DOHH2 (cell line): ENCODE measurements at regions not wholly inside any gene's neighbourhood (a gene's known extent, or its start where the extent isn't known, plus 50 kb on each side); places are given as distances from the start of the nearest gene placed in this dataset.
"Not testable (repeated sequence)": the region's sequence is repeated elsewhere in the genome, so short reads cannot be mapped to it uniquely, and the experiment has no call there.

ENCODE experiments used
- H3F3A ChIP-seq: fragments of 200-600 bp; sonication (generic), shearing (Covaris generic); 2 replicates; pipeline ENCODE4 v1.6.0; 2016; ENCODE audit warnings: antibody characterized with exemption, mild to moderate bottlenecking; ENCODE audit not compliant: control insufficient read depth, insufficient read depth
- H3K27ac ChIP-seq: fragments of 200-600 bp; sonication (generic); 2 replicates; pipeline ENCODE4 v1.5.1; 2014; ENCODE audit warnings: low read depth, mild to moderate bottlenecking, low read length, moderate library complexity
- H3K27me3 ChIP-seq: fragments of 200-600 bp; sonication (generic); 2 replicates; pipeline ENCODE4 v1.6.1; 2014; ENCODE audit warnings: mild to moderate bottlenecking, low read length, mixed read lengths; ENCODE audit not compliant: control insufficient read depth
- H3K36me3 ChIP-seq: fragments of 200-600 bp; sonication (generic); 2 replicates; pipeline ENCODE4 v1.6.1; 2014; ENCODE audit warnings: mild to moderate bottlenecking, low read length, moderate library complexity, mixed read lengths; ENCODE audit not compliant: control insufficient read depth
- H3K4me1 ChIP-seq: fragments of 200-600 bp; sonication (generic); 2 replicates; pipeline ENCODE4 v1.6.1; 2014; ENCODE audit warnings: mild to moderate bottlenecking, low read length, mixed read lengths; ENCODE audit not compliant: control insufficient read depth
- H3K4me2 ChIP-seq: fragments of 200-600 bp; sonication (generic); 2 replicates; pipeline ENCODE4 v1.6.0; 2014; ENCODE audit warnings: mild to moderate bottlenecking, low read length, moderate library complexity
- H3K4me3 ChIP-seq: fragments of 200-600 bp; sonication (generic); 2 replicates; pipeline ENCODE4 v1.5.1; 2014; ENCODE audit warnings: mild to moderate bottlenecking, low read length, mixed read lengths
- H3K79me2 ChIP-seq: fragments of 200-600 bp; sonication (generic); 2 replicates; pipeline ENCODE4 v1.6.1; 2014; ENCODE audit warnings: mild to moderate bottlenecking, low read length, mixed read lengths; ENCODE audit not compliant: control insufficient read depth
- H3K9me2 ChIP-seq: fragments of 200-600 bp; sonication (generic); replicated peaks from 2 replicates; pipeline ENCODE4 v1.6.1; 2014; ENCODE audit warnings: mild to moderate bottlenecking, low read length, mixed read lengths; ENCODE audit not compliant: control insufficient read depth
- H3K9me3 ChIP-seq: fragments of 200-600 bp; sonication (generic); 2 replicates; pipeline ENCODE4 v1.6.1; 2014; ENCODE audit warnings: antibody characterized with exemption, low read length, mixed read lengths; ENCODE audit not compliant: control insufficient read depth, insufficient read depth
- H4K20me1 ChIP-seq: fragments of 200-600 bp; sonication (generic); 2 replicates; pipeline ENCODE4 v1.6.0; 2014; ENCODE audit warnings: low read depth, mild to moderate bottlenecking, antibody characterized with exemption, low read length, moderate library complexity; ENCODE audit not compliant: control insufficient read depth, insufficient read depth
- CTCF ChIP-seq: fragments of 200-600 bp; sonication (generic); IDR thresholded peaks from one replicate; pipeline ENCODE4 v1.5.1; 2014; ENCODE audit warnings: antibody characterized with exemption, mild to moderate bottlenecking, low read depth, low read length; ENCODE audit not compliant: poor library complexity, severe bottlenecking
- EZH2phosphoT487 ChIP-seq: fragments of 200-600 bp; sonication (generic); IDR thresholded peaks from 2 replicates; pipeline ENCODE4 v1.6.1; 2017; ENCODE audit warnings: borderline replicate concordance, mild to moderate bottlenecking, antibody characterized with exemption, low read length, moderate library complexity, mixed read lengths

DNA sequence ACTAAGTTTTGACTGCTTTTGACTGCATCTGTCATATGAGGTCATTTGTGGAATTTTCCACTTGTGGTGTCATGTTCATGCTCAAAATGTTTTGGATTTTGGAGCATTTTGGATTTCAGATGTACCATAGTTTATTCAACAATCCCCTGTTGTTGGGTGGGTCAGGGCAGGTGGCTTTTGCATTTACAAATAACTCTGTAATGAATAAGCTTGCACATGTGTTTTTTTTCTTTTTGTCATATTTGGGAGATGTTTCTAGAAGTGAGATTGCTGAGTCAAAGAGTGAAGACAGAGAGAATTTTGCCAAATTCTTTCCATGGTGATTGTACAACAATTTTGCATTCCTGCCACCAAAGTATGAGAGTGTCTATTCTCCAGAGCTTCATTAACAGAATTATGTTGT lies 62.4 kb upstream of the ADPGK start:
- no peaks in the 10 kb centered on the region; the same call in 1 of the 2 replicates for H3K4me1 ChIP-seq
- H3K4me3 ChIP-seq: no peak overlapping the region
- no peak for TF ChIP-seq EZH2phosphoT487
- no peak for TF ChIP-seq CTCF
- no peaks in the 10 kb centered on the region for H3K9me3 ChIP-seq
- H3K4me2 ChIP-seq: no peak overlapping the region
- H3K27ac ChIP-seq: no peak overlapping the region
- H3K9me2 ChIP-seq: no peaks in the 10 kb centered on the region
- H3K79me2 ChIP-seq: no peaks in the 10 kb centered on the region
- peaks cover 4% of the 10 kb centered on the region; the same call in 1 of the 2 replicates for H3K27me3 ChIP-seq
- H3F3A ChIP-seq: no peaks in the 10 kb centered on the region
- H3K36me3 ChIP-seq: no peaks in the 10 kb centered on the region
- no peaks in the 10 kb centered on the region for H4K20me1 ChIP-seq

DNA sequence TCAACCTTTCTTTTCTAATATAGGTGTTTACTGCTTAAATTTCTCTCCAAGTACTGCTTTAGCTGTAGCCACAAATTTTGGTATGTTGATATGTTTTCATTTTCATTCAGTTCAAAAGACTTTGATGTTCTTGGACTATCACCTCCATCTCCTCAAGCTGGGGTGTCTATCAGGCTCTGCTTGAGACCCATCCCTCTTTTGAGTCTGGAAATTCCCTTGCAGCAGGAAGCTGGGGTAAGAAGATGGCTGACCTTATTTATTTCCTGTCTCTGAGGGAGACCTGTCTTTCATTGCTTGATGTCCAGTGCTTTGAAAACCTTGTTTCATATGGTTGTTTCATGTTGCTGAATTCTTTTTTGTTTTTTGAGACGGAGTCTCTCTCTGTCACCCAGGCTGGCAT lies 60.5 kb upstream of the ADPGK start:
- Histone ChIP-seq H3K4me2 (no peak overlapping the region), H3K4me1 (peaks cover 4% of the 10 kb centered on the region; the same call in 1 of the 2 replicates), H3K36me3 (no peaks in the 10 kb centered on the region), H3K4me3 (no peak overlapping the region), H3K9me2 (no peaks in the 10 kb centered on the region), H3K27me3 (peaks cover 4% of the 10 kb centered on the region; the same call in 1 of the 2 replicates), H3F3A (no peaks in the 10 kb centered on the region), H3K9me3 (no peaks in the 10 kb centered on the region), H3K79me2 (no peaks in the 10 kb centered on the region), H3K27ac (no peak overlapping the region), H4K20me1 (no peaks in the 10 kb centered on the region)
- no peak for TF ChIP-seq EZH2phosphoT487
- no peak for TF ChIP-seq CTCF

DNA sequence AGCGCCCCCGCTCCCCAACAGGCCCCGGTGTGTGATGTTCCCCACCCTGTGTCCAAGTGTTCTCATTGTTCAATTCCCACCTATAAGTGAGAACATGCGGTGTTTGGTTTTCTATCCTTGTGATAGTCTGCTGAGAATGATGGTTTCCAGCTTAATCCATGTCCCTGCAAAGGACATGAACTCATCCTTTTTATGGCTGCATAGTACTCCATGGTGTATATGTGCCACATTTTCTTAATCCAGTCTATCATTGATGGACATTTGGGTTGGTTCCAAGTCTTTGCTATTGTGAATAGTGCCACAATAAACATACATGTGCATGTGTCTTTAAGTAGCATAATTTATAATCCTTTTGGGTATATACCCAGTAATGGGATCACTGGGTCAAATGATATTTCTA lies 59.8 kb upstream of the ADPGK start:
- H3K27me3 ChIP-seq, H3K9me2 ChIP-seq: not testable (repeated sequence)

GRCh38 chr15:72840114-72840513 lies 56.6 kb upstream of the ADPGK start:
- Histone ChIP-seq H3K36me3 (no peaks in the 10 kb centered on the region), H3K4me1 (peaks cover 4% of the 10 kb centered on the region; the same call in 1 of the 2 replicates), H3K27ac (no peak overlapping the region), H3K4me2 (no peak overlapping the region), H3K4me3 (no peak overlapping the region), H3K27me3 (no peaks in the 10 kb centered on the region), H3K9me2 (no peaks in the 10 kb centered on the region), H3K79me2 (no peaks in the 10 kb centered on the region), H4K20me1 (no peaks in the 10 kb centered on the region), H3F3A (no peaks in the 10 kb centered on the region), H3K9me3 (no peaks in the 10 kb centered on the region)
- TF ChIP-seq CTCF: no peak
- no peak for TF ChIP-seq EZH2phosphoT487

More for the DNA sequence above, 59.8 kb upstream of the ADPGK start:
- H3K27ac ChIP-seq, H3K79me2 ChIP-seq, H3K4me3 ChIP-seq, H3F3A ChIP-seq, H3K4me2 ChIP-seq, H4K20me1 ChIP-seq, H3K36me3 ChIP-seq, H3K4me1 ChIP-seq, H3K9me3 ChIP-seq: not testable (repeated sequence)
